ENCODE measurements at regions not wholly inside any gene's neighbourhood (a gene's known extent, or its start where the extent isn't known, plus 50 kb on each side); places are given as distances from the start of the nearest gene placed in this dataset.

DNA sequence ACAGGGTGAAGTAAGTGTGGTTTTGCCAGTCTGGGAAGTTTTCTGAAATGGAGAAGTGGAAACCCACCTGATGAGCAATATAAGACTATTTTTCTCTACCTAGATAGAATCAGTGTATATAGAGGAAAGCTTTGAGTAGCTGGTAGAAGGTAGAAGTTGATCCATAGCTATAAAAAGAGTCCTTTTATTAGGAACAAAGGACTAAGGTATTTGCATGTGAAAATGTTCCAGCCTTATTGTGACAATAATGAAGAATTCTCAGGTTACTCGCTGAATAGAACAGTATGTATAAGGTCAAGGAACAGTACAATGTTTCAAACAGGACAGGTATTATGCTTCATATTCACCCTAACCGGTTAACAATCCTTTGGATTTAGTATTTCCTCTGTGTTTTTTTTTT lies 972.2 kb downstream of the OTOL1 start:
- H3K9me3 ChIP-seq: no peaks in the 10 kb centered on the region
- H3K27ac ChIP-seq: no peak overlapping the region
- whole genome bisulfite sequencing, 2 donors (ENCODE audit: low coverage in 1 of 2): 85 to 92% methylated on average over 2 of the region's 2 CpGs
- no peaks in the 10 kb centered on the region for H3K27me3 ChIP-seq
- ATAC-seq: no peak
- no peaks in the 10 kb centered on the region for H3K4me1 ChIP-seq
- no peaks in the 10 kb centered on the region for H3K36me3 ChIP-seq
- TF ChIP-seq POLR2AphosphoS5 (IDR thresholded peaks at IDR 0.05) (no peak), EP300 (IDR thresholded peaks at IDR 0.05) (no peak), POLR2A (IDR thresholded peaks at IDR 0.05) (no peak)
- TF ChIP-seq, protein P1, sequence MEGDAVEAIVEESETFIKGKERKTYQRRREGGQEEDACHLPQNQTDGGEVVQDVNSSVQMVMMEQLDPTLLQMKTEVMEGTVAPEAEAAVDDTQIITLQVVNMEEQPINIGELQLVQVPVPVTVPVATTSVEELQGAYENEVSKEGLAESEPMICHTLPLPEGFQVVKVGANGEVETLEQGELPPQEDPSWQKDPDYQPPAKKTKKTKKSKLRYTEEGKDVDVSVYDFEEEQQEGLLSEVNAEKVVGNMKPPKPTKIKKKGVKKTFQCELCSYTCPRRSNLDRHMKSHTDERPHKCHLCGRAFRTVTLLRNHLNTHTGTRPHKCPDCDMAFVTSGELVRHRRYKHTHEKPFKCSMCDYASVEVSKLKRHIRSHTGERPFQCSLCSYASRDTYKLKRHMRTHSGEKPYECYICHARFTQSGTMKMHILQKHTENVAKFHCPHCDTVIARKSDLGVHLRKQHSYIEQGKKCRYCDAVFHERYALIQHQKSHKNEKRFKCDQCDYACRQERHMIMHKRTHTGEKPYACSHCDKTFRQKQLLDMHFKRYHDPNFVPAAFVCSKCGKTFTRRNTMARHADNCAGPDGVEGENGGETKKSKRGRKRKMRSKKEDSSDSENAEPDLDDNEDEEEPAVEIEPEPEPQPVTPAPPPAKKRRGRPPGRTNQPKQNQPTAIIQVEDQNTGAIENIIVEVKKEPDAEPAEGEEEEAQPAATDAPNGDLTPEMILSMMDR (IDR thresholded peaks at IDR 0.05): no peak
- no peak overlapping the region for H3K4me3 ChIP-seq

DNA sequence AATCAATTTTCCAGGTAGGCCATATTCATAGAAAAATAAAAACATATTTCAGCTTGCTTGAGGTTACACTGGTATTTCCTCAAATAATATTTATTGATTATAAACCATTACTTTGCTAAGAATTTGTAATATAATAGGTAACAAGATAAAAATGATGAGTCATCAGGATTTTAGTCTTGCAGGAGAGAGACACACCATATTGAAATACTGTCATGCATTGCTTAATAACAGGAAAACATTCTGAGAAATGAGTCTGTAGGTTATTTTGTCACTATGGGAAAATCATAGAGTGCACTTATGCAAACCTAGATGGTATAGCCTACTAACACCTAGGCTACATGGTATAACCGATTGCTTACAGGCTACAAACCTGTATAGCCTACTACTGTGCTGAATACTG lies 990.5 kb downstream of the OTOL1 start:
- ATAC-seq: no peak

DNA sequence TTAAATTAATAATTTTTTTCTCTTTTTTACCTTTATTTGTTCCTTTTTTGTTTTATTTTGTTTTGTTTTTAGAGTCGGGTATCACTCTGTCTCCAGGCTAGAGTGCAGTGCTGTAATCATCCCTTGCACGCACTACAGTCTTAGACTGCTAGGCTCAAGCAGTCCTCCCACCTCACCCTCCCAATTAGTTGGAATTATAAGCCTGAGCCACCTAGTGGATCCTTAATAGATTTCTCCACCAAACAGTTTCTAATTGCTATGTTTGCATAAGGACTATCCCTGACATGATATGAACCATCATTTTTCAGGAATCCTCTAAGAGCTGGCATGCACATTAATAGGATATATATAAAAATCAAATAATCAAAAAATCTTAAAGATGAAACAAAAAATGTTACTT lies 993.2 kb downstream of the OTOL1 start:
- H3K4me3 ChIP-seq: no peak overlapping the region
- no peaks in the 10 kb centered on the region for H3K27me3 ChIP-seq
- H3K4me1 ChIP-seq: no peaks in the 10 kb centered on the region
- no peak for TF ChIP-seq POLR2A (IDR thresholded peaks at IDR 0.05)
- TF ChIP-seq POLR2AphosphoS5 (IDR thresholded peaks at IDR 0.05): no peak
- TF ChIP-seq EP300 (IDR thresholded peaks at IDR 0.05): no peak
- TF ChIP-seq, protein P1 (IDR thresholded peaks at IDR 0.05): no peak
- no peak overlapping the region for H3K27ac ChIP-seq
- WGBS, 2 donors (ENCODE audit: low coverage in 1 of 2): 63 to 89% methylated on average over 2 of the region's 2 CpGs
- no peaks in the 10 kb centered on the region for H3K36me3 ChIP-seq
- ATAC-seq: no peak
- no peaks in the 10 kb centered on the region for H3K9me3 ChIP-seq

More for the DNA sequence above, 990.5 kb downstream of the OTOL1 start:
- WGBS, 2 donors (ENCODE audit: low coverage in 1 of 2): 90 to 100% methylated on average over 1 of the region's 1 CpG
- Histone ChIP-seq H3K27ac (no peak overlapping the region), H3K9me3 (no peaks in the 10 kb centered on the region), H3K4me1 (no peaks in the 10 kb centered on the region), H3K27me3 (no peaks in the 10 kb centered on the region), H3K4me3 (no peak overlapping the region), H3K36me3 (no peaks in the 10 kb centered on the region)
- TF ChIP-seq EP300 (IDR thresholded peaks at IDR 0.05) (no peak), POLR2AphosphoS5 (IDR thresholded peaks at IDR 0.05) (no peak), POLR2A (IDR thresholded peaks at IDR 0.05) (no peak)
- TF ChIP-seq, protein P1 (IDR thresholded peaks at IDR 0.05): no peak

DNA sequence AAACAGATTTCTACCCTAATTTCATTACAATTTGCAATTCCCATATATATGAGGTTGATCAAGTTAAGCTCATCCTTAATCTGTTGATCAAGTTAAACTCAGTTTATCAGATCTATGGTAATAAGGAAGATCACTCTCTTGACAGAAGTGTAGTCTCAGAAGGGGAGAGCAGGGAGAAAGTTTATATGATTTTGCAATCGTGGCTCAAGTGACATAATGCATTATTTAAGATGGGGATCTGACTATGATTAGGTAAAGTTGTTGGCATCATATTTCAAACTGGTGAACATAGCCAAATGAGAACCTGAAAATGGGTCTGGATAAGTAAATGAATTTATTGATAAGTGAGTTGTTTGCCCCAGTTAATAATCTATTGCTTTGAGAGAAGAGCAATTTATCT lies 995.3 kb downstream of the OTOL1 start:
- no peaks in the 10 kb centered on the region for H3K36me3 ChIP-seq
- 33 to 40% methylated on average over 1 of the region's 1 CpG for WGBS, 2 donors (ENCODE audit: low coverage in 1 of 2)
- no peaks in the 10 kb centered on the region for H3K4me1 ChIP-seq
- TF ChIP-seq EP300 (IDR thresholded peaks at IDR 0.05) (no peak), POLR2A (IDR thresholded peaks at IDR 0.05) (no peak), POLR2AphosphoS5 (IDR thresholded peaks at IDR 0.05) (no peak)
- TF ChIP-seq, protein P1 (IDR thresholded peaks at IDR 0.05): no peak
- no peaks in the 10 kb centered on the region for H3K27me3 ChIP-seq
- no peak overlapping the region for H3K27ac ChIP-seq
- H3K4me3 ChIP-seq: no peak overlapping the region
- no peak for ATAC-seq
- H3K9me3 ChIP-seq: peaks cover 0 to 9% (median 0%) of the 10 kb centered on the region in 3 donors

DNA sequence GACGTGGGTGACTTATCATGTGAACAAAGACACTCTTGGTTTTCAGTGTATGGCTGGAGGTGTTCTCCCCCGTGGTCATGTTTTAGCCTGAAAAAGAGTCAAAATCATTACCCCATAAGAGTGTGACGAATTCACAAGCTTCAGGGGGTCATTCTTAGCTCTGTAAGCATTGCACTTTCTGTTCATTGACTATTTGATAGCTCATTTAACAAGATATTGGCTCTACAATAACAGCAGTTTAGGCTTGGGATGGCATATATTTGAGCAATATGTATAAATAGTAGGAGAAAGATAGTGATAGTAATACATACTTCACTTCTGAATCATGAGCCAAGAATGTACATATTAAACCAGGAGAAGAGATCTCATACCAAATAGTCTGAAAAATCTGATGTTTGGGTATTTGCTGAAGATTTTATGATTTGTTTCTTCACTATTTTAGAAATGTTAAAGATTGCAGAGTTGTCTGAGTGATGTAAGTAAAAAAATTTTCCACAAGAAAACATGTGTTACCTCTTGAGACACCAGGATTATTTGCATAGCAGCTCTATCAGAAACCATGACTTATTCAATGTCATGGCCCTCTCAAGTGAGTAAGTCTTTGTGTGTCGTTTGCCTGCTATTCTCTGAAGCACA lies 996.0 kb downstream of the OTOL1 start:
- no peak for ATAC-seq
- Histone ChIP-seq H3K27me3 (no peaks in the 10 kb centered on the region), H3K36me3 (no peaks in the 10 kb centered on the region), H3K27ac (no peak overlapping the region), H3K4me1 (no peaks in the 10 kb centered on the region), H3K4me3 (no peak overlapping the region), H3K9me3 (peaks cover 0 to 9% (median 0%) of the 10 kb centered on the region in 3 donors)
- TF ChIP-seq POLR2AphosphoS5 (IDR thresholded peaks at IDR 0.05): no peak
- TF ChIP-seq POLR2A (IDR thresholded peaks at IDR 0.05): no peak
- TF ChIP-seq, protein P1 (IDR thresholded peaks at IDR 0.05): no peak
- no peak for TF ChIP-seq EP300 (IDR thresholded peaks at IDR 0.05)
- WGBS, 2 donors (ENCODE audit: low coverage in 1 of 2): 49 to 53% methylated on average over 4 of the region's 4 CpGs

Data from gastroesophageal sphincter (tissue), 4 donors.